Fibroblast of lung (primary cell): ENCODE measurements at regions not wholly inside any gene's neighbourhood (a gene's known extent, or its start where the extent isn't known, plus 50 kb on each side); places are given as distances from the start of the nearest gene placed in this dataset.

Experiments
- CTCF ChIP-seq, 2 donors: IDR thresholded peaks in 1 of 2; conservative IDR thresholded peaks in 1 of 2; 1 replicate in 1 of 2; 2 replicates in 1 of 2; pipeline ENCODE4 v1.5.1; 2011 to 2012; ENCODE audit warnings: low read length in 2 of 2, control low read depth in 1 of 2, inconsistent platforms in 1 of 2, low read depth in 1 of 2, mild to moderate bottlenecking in 1 of 2
- EZH2 ChIP-seq: IDR thresholded peaks from 2 replicates; pipeline ENCODE4 v1.5.1; 2012; ENCODE audit warnings: low read length, control low read depth, mild to moderate bottlenecking; ENCODE audit errors: missing control alignments

DNA sequence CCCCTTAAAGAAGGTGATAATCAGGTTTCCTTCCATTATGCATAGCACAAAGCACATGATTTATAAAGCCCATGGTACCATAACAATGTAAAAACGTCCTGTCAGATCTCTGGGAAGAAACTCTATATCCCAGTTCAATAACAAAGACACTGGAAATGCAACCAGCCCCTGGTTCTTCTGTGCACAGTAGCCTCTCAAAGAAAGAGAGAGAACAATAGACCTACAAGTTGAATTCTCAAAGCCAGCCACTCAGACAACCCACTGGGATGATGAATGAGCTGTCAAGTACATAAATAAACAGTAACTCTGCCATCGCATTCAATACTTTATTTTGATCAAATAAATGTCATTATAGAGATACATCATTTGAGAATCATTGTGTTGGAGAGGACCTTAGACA, 400.1 kb upstream of the CPEB2 start:
- no peak for TF ChIP-seq CTCF (conservative IDR thresholded peaks at IDR 0.05 in 1 of 2, IDR thresholded peaks at IDR 0.05 in 1 of 2; ENCODE audit: low read depth in 1 of 2, low read length in 2 of 2)
- TF ChIP-seq EZH2 = no peak
